HG03039 (cell line): ENCODE measurements at regions not wholly inside any gene's neighbourhood (a gene's known extent, or its start where the extent isn't known, plus 50 kb on each side); places are given as distances from the start of the nearest gene placed in this dataset.

Source experiments
- ATAC-seq: cut with Tn5 transposase; IDR thresholded peaks from one replicate; pipeline ENCODE4 v1.9.1; 2021; ENCODE audit warnings: mild to moderate bottlenecking, moderate library complexity; ENCODE audit not compliant: unreplicated experiment

DNA sequence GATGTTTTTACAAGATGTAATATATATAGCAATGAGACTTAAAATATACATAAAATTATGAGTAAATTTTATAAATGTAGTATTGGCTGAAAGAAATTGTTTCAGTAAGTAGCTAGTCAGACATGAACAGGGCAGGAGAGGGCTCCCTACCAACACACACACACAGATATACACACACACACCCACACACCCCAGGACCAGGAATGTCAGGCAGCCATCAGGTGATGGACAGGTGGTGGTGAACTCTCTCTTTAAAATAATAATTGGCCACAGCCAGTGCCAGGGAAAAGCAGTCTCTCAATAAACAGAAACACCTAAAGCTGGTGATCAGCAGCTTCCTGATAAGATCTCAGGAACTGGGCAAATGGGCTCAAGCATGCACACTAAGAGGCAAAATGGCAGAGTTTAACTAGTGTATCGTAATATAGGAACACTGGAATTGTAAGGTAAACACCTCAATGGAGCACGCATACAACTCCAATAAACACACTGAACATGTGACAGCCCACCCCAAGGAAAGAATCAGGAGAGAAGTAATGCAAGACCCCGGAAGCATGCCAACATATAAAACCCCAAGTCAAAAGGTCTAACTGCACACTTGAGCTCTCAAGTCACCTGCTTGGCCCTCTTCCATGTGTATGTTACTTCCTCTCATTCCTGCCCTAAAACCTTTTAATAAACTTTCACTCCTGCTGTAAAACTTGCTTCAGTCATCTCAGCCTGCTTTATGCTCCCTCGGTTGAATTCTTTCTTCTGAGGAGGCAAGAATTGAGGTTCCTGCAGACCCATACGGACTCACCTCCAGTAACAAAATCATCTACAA lies 1034.1 kb upstream of the SEMA6D start:
- no peak for ATAC-seq

DNA sequence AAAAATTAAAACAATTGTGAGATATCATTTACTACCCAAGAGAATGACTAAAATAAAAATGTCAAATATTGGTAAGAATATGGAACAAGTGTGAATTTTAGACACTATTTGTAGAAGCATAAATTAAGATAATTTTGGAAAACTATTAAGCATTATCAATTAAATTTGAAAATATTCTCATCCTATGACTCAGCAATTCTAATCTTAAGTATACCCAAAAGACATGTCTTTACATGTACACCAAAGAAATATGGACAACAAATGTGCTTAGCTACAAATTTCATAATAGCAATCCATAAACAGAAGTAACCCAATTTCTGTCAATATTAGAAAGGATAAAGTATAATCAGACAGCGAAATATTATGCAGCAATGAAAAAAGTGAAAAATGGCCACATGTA lies 1032.2 kb upstream of the SEMA6D start:
- no peak for ATAC-seq

DNA sequence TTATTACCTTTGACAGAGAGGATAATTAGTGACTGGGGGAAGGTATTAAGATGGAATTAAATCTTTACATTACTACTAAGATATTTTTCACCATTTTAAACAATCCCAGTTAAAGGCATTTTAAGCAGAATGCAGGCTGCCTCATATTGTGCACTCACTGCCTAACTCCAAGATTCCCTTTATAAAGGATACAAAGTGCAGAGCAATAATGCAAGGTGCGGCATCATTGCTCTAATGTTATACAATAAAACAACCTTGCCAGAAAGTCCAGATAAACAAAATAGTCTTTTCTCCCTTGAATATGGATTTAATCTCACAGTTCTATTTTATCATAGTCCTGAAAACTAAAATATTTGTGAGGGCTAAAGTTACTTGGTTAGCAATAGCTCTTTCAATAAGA lies 1031.6 kb upstream of the SEMA6D start:
- no peak for ATAC-seq

DNA sequence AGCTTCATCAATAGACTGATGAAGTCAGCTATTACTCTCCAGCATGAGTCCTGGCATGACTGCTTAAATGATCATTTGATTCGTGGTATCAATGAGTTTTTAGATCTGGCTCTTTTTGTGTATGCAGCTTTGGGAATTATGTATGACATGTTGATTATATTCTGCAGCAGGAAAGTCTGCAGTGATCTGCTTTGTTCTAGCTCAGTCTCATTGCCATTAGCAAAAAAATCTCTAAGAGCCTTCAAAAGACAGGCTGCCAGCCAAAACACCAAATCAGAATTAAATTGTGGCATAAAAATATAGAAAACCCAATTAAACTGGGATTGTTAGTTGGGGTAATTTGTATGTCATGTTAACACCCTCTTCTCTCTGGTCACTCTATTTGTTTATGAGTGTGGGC lies 1021.0 kb upstream of the SEMA6D start:
- ATAC-seq: no peak

GRCh38 chr15:46701346-46701745 lies 1016.0 kb upstream of the SEMA6D start:
- no peak for ATAC-seq

- ATAC-seq: no peak
Measured at GRCh38 chr15:46701896-46702295, 1015.4 kb upstream of the SEMA6D start.

DNA sequence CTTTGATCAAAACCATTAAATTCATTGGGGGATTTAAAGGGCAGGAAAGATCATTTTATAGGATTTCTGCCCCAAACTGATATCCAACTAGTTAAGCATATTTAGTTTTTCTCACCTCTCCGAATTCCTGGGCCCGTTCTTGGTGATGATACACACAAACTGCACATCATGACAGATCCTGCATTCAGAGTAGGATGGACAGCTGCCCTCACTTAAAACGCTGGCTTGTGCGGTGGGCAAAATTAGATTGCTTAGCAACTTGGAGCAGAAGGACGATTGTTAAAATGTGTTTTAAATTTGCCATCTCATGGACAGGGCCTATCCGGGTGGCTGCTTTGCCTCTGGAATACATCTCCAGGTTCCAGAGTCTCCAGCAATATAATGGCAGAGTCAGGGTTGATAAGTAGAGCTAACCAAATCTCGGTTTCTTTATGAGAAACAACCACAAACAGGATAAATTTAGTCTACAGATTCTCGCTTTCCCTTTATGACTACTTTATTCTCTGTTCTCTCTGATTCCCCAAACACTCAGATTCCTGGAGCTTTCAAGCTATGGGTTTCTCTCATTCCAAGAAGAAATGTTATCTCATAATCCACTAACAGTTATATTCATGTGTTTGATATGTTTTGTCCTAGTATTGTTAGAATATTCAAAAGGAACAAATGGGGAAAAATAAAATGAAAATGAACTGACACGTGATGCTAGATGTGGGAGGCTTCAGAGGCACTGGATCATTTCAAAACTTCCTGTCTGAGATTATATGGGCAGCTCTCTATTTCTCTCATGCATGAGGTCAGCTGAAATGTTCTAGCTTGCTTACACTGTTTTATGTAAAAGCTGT lies 1014.1 kb upstream of the SEMA6D start:
- peak; percentile 65 for ATAC-seq

DNA sequence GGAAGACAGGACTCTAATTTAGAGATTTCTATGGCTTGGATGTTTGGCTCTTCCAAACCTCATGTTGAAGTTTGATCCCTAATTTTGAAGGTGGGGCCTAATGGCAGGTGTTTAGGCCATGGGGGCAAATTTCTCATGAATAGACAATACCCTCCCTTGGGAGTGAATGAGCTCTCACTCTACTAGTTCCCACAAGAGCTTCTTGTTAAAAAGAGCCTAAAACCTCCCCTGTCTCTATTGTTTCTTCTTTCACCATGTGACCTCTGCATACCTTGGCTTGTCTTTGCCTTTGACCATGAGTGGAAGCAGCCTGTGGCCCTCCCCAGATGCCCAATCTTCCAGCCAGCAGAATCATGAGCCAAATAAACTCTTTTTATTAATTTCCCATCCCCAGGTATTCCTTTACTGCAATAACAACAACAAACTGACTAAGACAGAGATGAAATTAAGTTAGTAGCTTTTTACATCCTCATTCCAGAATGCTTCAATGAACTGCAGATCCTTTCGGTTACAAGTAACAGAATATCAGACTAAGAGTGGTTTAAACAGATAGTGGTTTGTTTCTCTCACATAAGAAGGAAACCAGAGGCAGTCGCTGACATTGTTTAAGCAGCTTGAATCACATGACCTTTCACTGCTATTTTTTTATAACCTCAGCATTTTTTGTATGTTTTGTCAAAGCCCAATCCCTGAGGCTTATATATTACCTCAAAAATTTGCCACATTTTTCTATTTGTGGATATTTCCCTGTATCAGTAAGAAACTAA lies 1013.3 kb upstream of the SEMA6D start:
- no peak for ATAC-seq

DNA sequence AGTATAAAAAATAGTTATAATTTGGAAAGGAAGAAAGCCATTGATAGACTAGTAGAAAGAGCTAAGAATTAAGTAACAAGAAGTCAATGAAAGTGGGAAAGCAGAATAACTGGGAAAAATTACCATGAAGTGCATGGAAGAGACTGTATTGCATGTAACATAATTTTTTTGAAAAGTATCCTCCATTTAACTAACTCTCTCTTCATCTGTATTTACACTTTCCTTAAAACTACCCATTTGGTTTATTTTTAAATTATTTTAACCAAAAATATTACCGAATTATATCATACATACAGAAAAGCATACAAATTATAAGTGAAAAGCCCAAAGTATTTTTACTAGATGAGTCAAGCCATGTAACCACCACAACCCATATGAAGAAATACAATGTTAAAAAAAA lies 1009.9 kb upstream of the SEMA6D start:
- ATAC-seq: no peak

DNA sequence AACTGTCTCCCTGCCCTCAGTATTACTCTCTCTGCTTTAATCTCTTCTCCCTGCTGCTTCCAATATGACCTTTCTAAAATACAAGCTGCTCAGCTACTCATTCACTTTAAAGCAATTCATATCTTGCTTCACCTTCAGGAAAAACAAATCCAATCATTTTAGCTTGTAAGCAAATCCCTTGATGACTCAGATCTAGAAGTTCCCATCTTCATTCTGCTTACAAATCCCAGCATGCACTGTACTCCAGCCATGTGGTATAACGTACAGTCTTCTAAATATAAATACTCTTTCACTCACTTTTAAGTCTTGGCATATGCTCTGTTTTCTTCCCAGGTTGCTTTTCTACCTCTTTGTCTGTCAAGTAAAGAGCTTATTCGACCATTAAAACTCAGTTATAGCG lies 1009.1 kb upstream of the SEMA6D start:
- ATAC-seq: no peak

- no peak for ATAC-seq
Measured at GRCh38 chr15:46709460-46710083, 1007.7 kb upstream of the SEMA6D start.

GRCh38 chr15:46710401-46710960 lies 1006.8 kb upstream of the SEMA6D start:
- no peak for ATAC-seq

- no peak for ATAC-seq
Measured at GRCh38 chr15:46713045-46713444, 1004.3 kb upstream of the SEMA6D start.

GRCh38 chr15:46714950-46715349 lies 1002.4 kb upstream of the SEMA6D start:
- ATAC-seq: no peak

DNA sequence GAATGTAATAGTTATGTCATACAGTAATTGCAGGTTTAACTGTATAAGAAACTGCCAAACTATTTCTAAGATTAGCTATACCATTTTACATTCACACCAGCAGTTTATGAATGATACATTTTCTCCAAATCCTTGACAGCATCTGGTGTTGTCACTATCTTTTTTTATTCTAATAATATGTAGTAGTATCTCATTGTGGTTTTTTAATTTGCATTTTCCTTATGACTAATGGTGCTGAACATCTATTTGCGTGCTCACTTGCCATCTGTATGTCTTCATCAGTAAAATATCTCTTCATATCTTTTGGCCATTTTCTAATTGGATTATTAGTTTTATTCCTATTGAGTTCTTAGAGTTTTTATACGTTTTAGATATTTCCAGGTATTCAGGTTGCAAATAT lies 994.0 kb upstream of the SEMA6D start:
- ATAC-seq: no peak

- no peak for ATAC-seq
Measured at GRCh38 chr15:46732060-46732459, 985.2 kb upstream of the SEMA6D start.

- no peak for ATAC-seq
Measured at GRCh38 chr15:46735115-46735514, 982.2 kb upstream of the SEMA6D start.

GRCh38 chr15:46751303-46751702 lies 966.0 kb upstream of the SEMA6D start:
- ATAC-seq: no peak

GRCh38 chr15:46753946-46754345 lies 963.4 kb upstream of the SEMA6D start:
- no peak for ATAC-seq

- no peak for ATAC-seq
Measured at GRCh38 chr15:46763091-46763490, 954.2 kb upstream of the SEMA6D start.

DNA sequence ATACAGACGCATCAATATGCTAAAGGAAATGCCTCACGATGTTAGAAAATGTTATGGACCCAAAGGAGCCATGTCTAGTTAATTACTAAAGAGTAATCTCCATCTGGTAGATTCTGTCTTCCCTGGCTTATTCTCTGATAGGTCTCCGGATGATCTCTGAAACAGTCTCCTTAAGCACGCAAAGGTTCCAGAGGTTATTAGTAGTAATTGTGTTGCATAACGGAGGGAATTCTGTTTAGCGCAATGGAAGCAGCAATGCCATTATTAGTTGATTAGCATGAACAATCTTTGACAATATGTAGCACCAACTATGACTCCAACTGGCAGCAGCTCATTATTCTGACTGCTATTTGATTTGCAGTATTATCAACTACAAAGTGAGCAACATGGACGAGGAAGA lies 952.5 kb upstream of the SEMA6D start:
- ATAC-seq: no peak
